NCI-H226 (cell line): ENCODE measurements at regions not wholly inside any gene's neighbourhood (a gene's known extent, or its start where the extent isn't known, plus 50 kb on each side); places are given as distances from the start of the nearest gene placed in this dataset.
"Not testable (repeated sequence)": the region's sequence is repeated elsewhere in the genome, so short reads cannot be mapped to it uniquely, and the experiment has no call there.

ENCODE experiments used
- DNase-seq: peaks from one replicate; pipeline ENCODE4 v3.0.0-alpha.2; 2015

- DNase-seq = no peak
These were observed 340.5 kb upstream of the USP9Y start for GRCh38 chrY:12360496-12360895.

GRCh38 chrY:12365311-12365910 lies 335.6 kb upstream of the USP9Y start:
- DNase-seq = peak; percentile 18

- not testable (repeated sequence) for DNase-seq
These were observed 326.4 kb upstream of the USP9Y start for GRCh38 chrY:12374588-12374987.

- DNase-seq = not testable (repeated sequence)
These were observed 309.1 kb upstream of the USP9Y start for GRCh38 chrY:12391655-12392559.

GRCh38 chrY:12393190-12393589 lies 307.8 kb upstream of the USP9Y start:
- DNase-seq = no peak

- not testable (repeated sequence) for DNase-seq
These were observed 305.5 kb upstream of the USP9Y start for GRCh38 chrY:12395381-12396120.

- no peak for DNase-seq
These were observed 297.1 kb upstream of the USP9Y start for GRCh38 chrY:12403916-12404315.

GRCh38 chrY:12408236-12408635 lies 292.8 kb upstream of the USP9Y start:
- no peak for DNase-seq

- no peak for DNase-seq
These were observed 290.3 kb upstream of the USP9Y start for GRCh38 chrY:12410696-12411095.

- DNase-seq = peak; percentile 53
These were observed 279.8 kb upstream of the USP9Y start for GRCh38 chrY:12421072-12421787.

- no peak for DNase-seq
These were observed 279.3 kb upstream of the USP9Y start for GRCh38 chrY:12421788-12422124.

GRCh38 chrY:12422536-12422935 lies 278.5 kb upstream of the USP9Y start:
- DNase-seq = no peak

- DNase-seq = no peak
These were observed 277.4 kb upstream of the USP9Y start for GRCh38 chrY:12423416-12424252.

GRCh38 chrY:12425506-12425905 lies 275.5 kb upstream of the USP9Y start:
- DNase-seq = no peak

GRCh38 chrY:12427361-12427760 lies 273.7 kb upstream of the USP9Y start:
- DNase-seq = no peak

GRCh38 chrY:12431546-12431945 lies 269.5 kb upstream of the USP9Y start:
- DNase-seq = no peak

- not testable (repeated sequence) for DNase-seq
These were observed 262.2 kb upstream of the USP9Y start for GRCh38 chrY:12438823-12439222.

- DNase-seq = no peak
These were observed 256.8 kb upstream of the USP9Y start for GRCh38 chrY:12444200-12444599.

- DNase-seq = not testable (repeated sequence)
These were observed 254.4 kb upstream of the USP9Y start for GRCh38 chrY:12446486-12447265.

GRCh38 chrY:12448561-12448960 lies 252.5 kb upstream of the USP9Y start:
- DNase-seq = not testable (repeated sequence)

GRCh38 chrY:12453318-12453717 lies 247.7 kb upstream of the USP9Y start:
- DNase-seq = not testable (repeated sequence)
